ENCODE measurements at regions not wholly inside any gene's neighbourhood (a gene's known extent, or its start where the extent isn't known, plus 50 kb on each side); places are given as distances from the start of the nearest gene placed in this dataset.
"Not testable (repeated sequence)": the region's sequence is repeated elsewhere in the genome, so short reads cannot be mapped to it uniquely, and the experiment has no call there.

DNA sequence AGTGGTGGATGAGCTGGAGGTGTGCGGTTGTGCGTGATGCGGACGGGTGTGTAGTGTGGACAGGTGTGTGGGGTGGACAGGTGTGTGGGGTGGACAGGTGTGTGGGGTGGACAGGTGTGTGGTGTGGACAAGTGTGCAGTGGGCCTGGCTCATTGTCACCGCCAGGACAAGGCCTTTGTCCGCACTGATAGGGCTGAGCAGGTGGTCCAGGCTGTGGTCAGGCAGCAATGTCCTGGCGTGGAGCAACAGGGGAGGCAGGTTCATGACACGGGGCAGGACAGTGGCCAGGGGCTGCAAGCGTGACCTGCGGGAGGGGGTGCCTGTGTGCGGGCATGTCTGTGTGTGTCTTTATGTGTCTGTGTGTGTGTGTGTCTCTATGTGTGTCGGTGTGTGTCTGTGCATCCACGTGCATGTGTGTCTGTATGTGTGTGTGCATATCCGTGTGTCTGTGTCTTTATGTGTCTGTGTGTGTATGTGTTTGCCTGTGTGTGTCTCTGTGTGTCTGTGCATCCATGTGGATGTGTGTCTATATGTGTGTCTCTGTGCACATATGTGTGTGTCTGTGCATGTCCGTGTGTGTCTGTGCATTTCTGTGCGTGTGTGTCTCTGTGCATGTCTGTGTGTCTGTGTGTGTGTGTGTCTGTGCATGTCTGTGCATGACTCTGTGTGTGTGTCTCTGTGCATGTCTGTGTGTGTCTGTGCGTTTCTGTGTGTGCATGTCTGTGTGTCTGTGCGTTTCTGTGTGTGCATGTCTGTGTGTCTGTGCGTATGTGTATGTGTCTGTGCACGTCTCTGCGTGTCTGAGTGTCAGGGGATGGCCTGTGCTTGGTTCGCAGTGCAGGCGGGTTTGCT is 161.0 kb downstream of the TMEM121 start:
- in situ Hi-C loops (cut with HindIII; ENCODE audit: extremely low pct_ligation_motif_present, low pct_unique_long_range_greater_than_20kb): not testable (repeated sequence)

DNA sequence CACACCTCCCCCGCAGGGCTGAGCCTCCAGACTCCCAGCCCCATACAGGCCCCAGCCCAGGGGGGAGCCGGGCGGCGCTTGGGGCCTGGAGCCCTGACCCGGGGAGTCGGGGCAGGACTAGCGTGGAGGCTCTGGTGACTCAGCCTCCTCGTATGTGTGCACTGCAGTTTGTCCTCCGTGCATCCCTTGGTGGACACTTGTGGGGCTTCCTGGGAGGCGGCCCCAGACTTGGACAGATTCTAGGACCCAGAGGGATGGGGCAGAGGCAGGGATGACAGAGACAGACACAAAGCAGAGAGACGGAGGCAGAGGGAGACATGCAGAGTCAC is 161.6 kb downstream of the TMEM121 start:
- H3K27me3 ChIP-seq (ENCODE audit: control insufficient read depth in 1 of 2, insufficient read depth in 2 of 2, low read length in 2 of 2); H4K20me1 ChIP-seq (ENCODE audit: insufficient read depth, low read length); FAIRE-seq; H3K79me2 ChIP-seq (ENCODE audit: insufficient read depth, low read length); CTCF ChIA-PET (ENCODE audit: low intra/inter-chr PET ratio, low total read pairs); in situ Hi-C loops (cut with HindIII; ENCODE audit: extremely low pct_ligation_motif_present, low pct_unique_long_range_greater_than_20kb); H3K4me1 ChIP-seq (ENCODE audit: insufficient read depth, low read length); H3K27ac ChIP-seq (ENCODE audit: extremely low read length, insufficient read depth, low read length); H3K4me2 ChIP-seq (ENCODE audit: low read depth, low read length); H3K36me3 ChIP-seq (replicated peaks in 1 of 2; ENCODE audit: control insufficient read depth in 1 of 2, insufficient read depth in 2 of 2, low read length in 2 of 2); POLR2A ChIA-PET; BruUV-seq (replicated peaks); H3K4me3 ChIP-seq (replicated peaks in 1 of 3; ENCODE audit: insufficient read depth in 1 of 3, low read depth in 2 of 3, low read length in 3 of 3); DNase-seq (ENCODE audit: low spot score); intact Hi-C loops (cut with micrococcal nuclease; ENCODE audit: unreplicated experiment); H3K9ac ChIP-seq (ENCODE audit: insufficient read depth, low read depth, low read length); H2AFZ ChIP-seq (ENCODE audit: low read length): not testable (repeated sequence)
- H3K9me3 ChIP-seq (ENCODE audit: low read length): peaks cover 11% of the 10 kb centered on the region; the same call in 1 of the 2 replicates
- 0% methylated on average over 2 of the region's 11 CpGs for WGBS (ENCODE audit: low lambda C conversion rate)
- peak; percentile 31 for ATAC-seq

More for the DNA sequence above, 161.0 kb downstream of the TMEM121 start:
- peaks cover 11% of the 10 kb centered on the region; the same call in 1 of the 2 replicates for H3K9me3 ChIP-seq (ENCODE audit: low read length)
- CTCF ChIA-PET (ENCODE audit: low intra/inter-chr PET ratio, low total read pairs); H3K4me1 ChIP-seq (ENCODE audit: insufficient read depth, low read length); H3K36me3 ChIP-seq (replicated peaks in 1 of 2; ENCODE audit: control insufficient read depth in 1 of 2, insufficient read depth in 2 of 2, low read length in 2 of 2); H3K27me3 ChIP-seq (ENCODE audit: control insufficient read depth in 1 of 2, insufficient read depth in 2 of 2, low read length in 2 of 2); DNase-seq (ENCODE audit: low spot score); intact Hi-C loops (cut with micrococcal nuclease; ENCODE audit: unreplicated experiment); FAIRE-seq; H4K20me1 ChIP-seq (ENCODE audit: insufficient read depth, low read length); ATAC-seq; BruUV-seq (replicated peaks); H3K9ac ChIP-seq (ENCODE audit: insufficient read depth, low read depth, low read length); H3K79me2 ChIP-seq (ENCODE audit: insufficient read depth, low read length); H3K27ac ChIP-seq (ENCODE audit: extremely low read length, insufficient read depth, low read length); POLR2A ChIA-PET; H3K4me3 ChIP-seq (replicated peaks in 1 of 3; ENCODE audit: insufficient read depth in 1 of 3, low read depth in 2 of 3, low read length in 3 of 3); H3K4me2 ChIP-seq (ENCODE audit: low read depth, low read length); H2AFZ ChIP-seq (ENCODE audit: low read length); TF ChIP-seq FOXP1 (CRISPR knock-in tag; IDR thresholded peaks at IDR 0.05): not testable (repeated sequence)
- TF ChIP-seq FOXP1 (IDR thresholded peaks at IDR 0.05): 0 out of 2 replicates have a peak, but pooled peaks have one; percentile 4
- 43% methylated on average over 12 of the region's 23 CpGs for WGBS (ENCODE audit: low lambda C conversion rate)

Data from HepG2 (cell line).